Pancreas (tissue), 10 donors: ENCODE measurements at regions not wholly inside any gene's neighbourhood (a gene's known extent, or its start where the extent isn't known, plus 50 kb on each side); places are given as distances from the start of the nearest gene placed in this dataset.

ENCODE experiments used
- ATAC-seq, 4 donors: fragments of 200-7000 bp; cut with Tn5 transposase; one replicate each; pipeline versions ENCODE4 v1.8.0 to v1.9.1; 2020; ENCODE audit warnings: mild to moderate bottlenecking in 4 of 4, moderate library complexity in 4 of 4
- DNase-seq, 6 donors: peaks; one replicate each; pipeline ENCODE4 v3.0.0-alpha.2; 2020
- FAIRE-seq: peaks from 2 replicates; lab custom pipeline; 2012; peaks lifted over from hg19 to GRCh38; lab: Jason Lieb, UNC
- H3K27ac ChIP-seq, 4 donors: fragments of 200-600 bp; sonication (generic); 1 replicate in 3 of 4; 2 replicates in 1 of 4; pipeline versions ENCODE4 v1.5.0 to v1.8.0; 2020
- H3K27me3 ChIP-seq, 4 donors: fragments of 200-600 bp; one replicate each; pipeline ENCODE4 v1.8.0; 2021
- H3K36me3 ChIP-seq, 3 donors: fragments of 200-600 bp; sonication (generic) in 1 of 3; one replicate each; pipeline versions ENCODE4 v1.5.0 to v1.8.0; 2020 to 2021
- H3K4me1 ChIP-seq, 3 donors: fragments of 200-600 bp; one replicate each; pipeline ENCODE4 v1.8.0; 2021
- H3K4me3 ChIP-seq, 4 donors: fragments of 200-600 bp; sonication (generic) in 2 of 4; one replicate each; pipeline versions ENCODE4 v1.5.0 to v1.8.0; 2020 to 2021
- H3K9me3 ChIP-seq, 4 donors: fragments of 200-600 bp; one replicate each; pipeline ENCODE4 v1.8.0; 2021
- CTCF ChIP-seq, 4 donors: fragments of 200-600 bp; sonication (generic) in 3 of 4; IDR thresholded peaks; one replicate each; pipeline versions ENCODE4 v1.5.0 to v1.8.0; 2021; ENCODE audit warnings: antibody characterized with exemption in 4 of 4
- WGBS, 2 donors: extraction: QIAGEN DNeasy Blood & Tissue Kit; methylation state at CpG; one replicate each; pipeline ENCODE4 v1.1.7; 2013; 5-methylcytosine and 5-hydroxymethylcytosine counted together
- intact Hi-C, 3 donors: fragments of 100-400 bp; cut with DNase I; formaldehyde crosslinking; loops; one replicate each; pipeline versions ENCODE4 v1.11.1 to v1.14.2; 2022
- donor health status: healthy with polysubstance abuse.
- donor health status: DM: no; HTN: no; CAD: no; lungs with moderate emphysema.
- donor health status: DM: no; HTN: no; CAD: no.
- donor health status: control.
- donor health status: control.
- donor health status: Bipolar disorder and iron deficiency.
- donor health status: DM: yes; HTN: yes; CAD: no.
- donor health status: DM: no; HTN: no; CAD: no.
- donor health status: DM: no; HTN: no; CAD: no.
- donor health status: DM: yes; HTN: yes; CAD: no.

- Histone ChIP-seq H3K9me3 (no peaks in the 10 kb centered on the region), H3K4me1 (no peaks in the 10 kb centered on the region), H3K27ac (no peak overlapping the region), H3K27me3 (no peaks in the 10 kb centered on the region), H3K4me3 (no peak overlapping the region), H3K36me3 (no peaks in the 10 kb centered on the region)
- ATAC-seq (no peak), FAIRE-seq (no peak), DNase-seq (no peak)
- intact Hi-C loops, result no loop called here
- WGBS, 2 donors, result 80 to 87% methylated on average over 2 of the region's 2 CpGs
- no peak for TF ChIP-seq CTCF (IDR thresholded peaks at IDR 0.05)
These were observed 263.4 kb upstream of the NDST4 start for GRCh38 chr4:115376866-115377265.

GRCh38 chr4:115374621-115375020, 261.2 kb upstream of the NDST4 start:
- Histone ChIP-seq H3K36me3 (no peaks in the 10 kb centered on the region), H3K4me3 (no peak overlapping the region), H3K4me1 (no peaks in the 10 kb centered on the region), H3K27me3 (no peaks in the 10 kb centered on the region), H3K9me3 (no peaks in the 10 kb centered on the region), H3K27ac (no peak overlapping the region)
- FAIRE-seq (no peak), ATAC-seq (no peak), DNase-seq (no peak)
- WGBS, 2 donors, result 59 to 71% methylated on average over 4 of the region's 4 CpGs
- intact Hi-C loops, result no loop called here
- no peak for TF ChIP-seq CTCF (IDR thresholded peaks at IDR 0.05)

GRCh38 chr4:115370490-115370889, 257.1 kb upstream of the NDST4 start:
- intact Hi-C loops, result no loop called here
- ATAC-seq (no peak), FAIRE-seq (no peak), DNase-seq (no peak)
- Histone ChIP-seq H3K9me3 (no peaks in the 10 kb centered on the region), H3K4me1 (no peaks in the 10 kb centered on the region), H3K4me3 (no peak overlapping the region), H3K27ac (no peak overlapping the region), H3K36me3 (no peaks in the 10 kb centered on the region), H3K27me3 (no peaks in the 10 kb centered on the region)
- WGBS, 2 donors, result 60 to 79% methylated on average over 3 of the region's 3 CpGs
- no peak for TF ChIP-seq CTCF (IDR thresholded peaks at IDR 0.05)

- no peaks in the 10 kb centered on the region for H3K4me1 ChIP-seq
- FAIRE-seq, result no peak
- no peaks in the 10 kb centered on the region for H3K36me3 ChIP-seq
- DNase-seq, result no peak
- H3K27me3 ChIP-seq, result no peaks in the 10 kb centered on the region
- no peak overlapping the region for H3K27ac ChIP-seq
- 53 to 69% methylated on average over 3 of the region's 3 CpGs for WGBS, 2 donors
- ATAC-seq, result no peak
- no peak overlapping the region for H3K4me3 ChIP-seq
- intact Hi-C loops, result no loop called here
- H3K9me3 ChIP-seq, result no peaks in the 10 kb centered on the region
- no peak for TF ChIP-seq CTCF (IDR thresholded peaks at IDR 0.05)
These were observed 256.6 kb upstream of the NDST4 start for GRCh38 chr4:115370012-115370411.

GRCh38 chr4:115366390-115366789, 253.0 kb upstream of the NDST4 start:
- Histone ChIP-seq H3K4me1 (no peaks in the 10 kb centered on the region), H3K4me3 (no peak overlapping the region), H3K36me3 (no peaks in the 10 kb centered on the region), H3K9me3 (no peaks in the 10 kb centered on the region), H3K27me3 (no peaks in the 10 kb centered on the region), H3K27ac (no peak overlapping the region)
- FAIRE-seq (no peak), ATAC-seq (no peak), DNase-seq (peak in 2 of 6 donors; percentile 20 to 37)
- no peak for TF ChIP-seq CTCF (IDR thresholded peaks at IDR 0.05)
- intact Hi-C loops, result no loop called here
- 76% methylated on average over 4 of the region's 4 CpGs for WGBS, 2 donors
